ENCODE measurements at regions not wholly inside any gene's neighbourhood (a gene's known extent, or its start where the extent isn't known, plus 50 kb on each side); places are given as distances from the start of the nearest gene placed in this dataset.
"Not testable (repeated sequence)": the region's sequence is repeated elsewhere in the genome, so short reads cannot be mapped to it uniquely, and the experiment has no call there.

DNA sequence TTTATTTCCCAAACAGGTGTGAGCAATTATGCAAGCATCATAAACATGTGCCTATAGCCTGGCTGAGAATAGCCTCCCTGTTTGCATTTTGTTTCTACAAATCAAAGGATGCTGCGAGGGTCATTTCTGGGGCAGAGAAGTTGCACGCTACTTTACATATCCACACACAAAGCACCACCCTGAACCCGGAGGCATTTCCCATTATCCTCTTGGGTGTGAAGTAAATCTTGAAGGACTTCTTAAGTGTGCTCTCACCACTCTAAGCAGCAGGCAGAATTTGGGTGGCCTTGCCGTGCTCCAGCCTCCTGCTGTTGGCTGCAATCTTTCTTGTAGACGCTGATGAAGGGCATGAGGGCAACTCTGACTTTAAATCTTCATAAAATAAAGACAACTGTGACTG lies 124.0 kb upstream of the TLE4 start:
- DNase-seq (ENCODE audit: low read depth) = no peak

DNA sequence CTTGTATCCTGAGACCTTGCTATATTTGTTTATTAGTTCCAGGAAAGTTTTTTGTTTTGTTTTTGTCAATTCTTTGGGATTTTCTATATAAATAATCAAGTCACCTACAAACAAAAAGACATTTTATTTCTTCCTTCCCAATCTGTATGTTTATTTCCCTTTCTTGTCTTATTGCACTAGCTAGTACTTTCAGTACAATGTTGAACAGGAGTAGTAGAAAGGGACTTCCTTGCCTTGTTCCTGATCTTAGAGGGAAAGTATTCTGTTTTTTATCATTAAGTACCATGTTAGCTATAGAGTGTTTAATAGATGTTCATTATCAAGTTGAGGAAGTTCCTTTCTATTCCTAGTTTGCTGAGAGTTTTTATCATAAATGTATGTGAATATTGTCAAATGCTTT lies 119.5 kb upstream of the TLE4 start:
- no peak for DNase-seq (ENCODE audit: low read depth)

DNA sequence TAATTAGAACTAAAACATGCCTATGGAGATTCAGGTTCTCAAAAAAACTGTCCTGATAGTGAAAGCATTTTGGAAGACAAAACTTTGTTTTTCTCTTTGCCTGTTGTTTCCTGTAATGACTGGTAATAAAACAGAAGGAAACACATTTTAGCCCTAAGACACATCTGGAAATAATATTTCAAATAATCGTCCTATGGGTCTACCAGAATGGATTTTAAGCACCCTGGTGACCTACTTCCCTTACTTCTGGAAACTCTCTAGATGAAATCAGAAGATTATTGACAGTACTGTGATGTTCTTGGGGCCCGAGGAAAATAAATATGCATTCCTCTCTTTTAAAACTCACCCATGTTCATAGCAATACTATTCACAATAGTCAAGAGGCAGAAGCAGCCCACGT lies 110.1 kb upstream of the TLE4 start:
- no peak for DNase-seq (ENCODE audit: low read depth)

DNA sequence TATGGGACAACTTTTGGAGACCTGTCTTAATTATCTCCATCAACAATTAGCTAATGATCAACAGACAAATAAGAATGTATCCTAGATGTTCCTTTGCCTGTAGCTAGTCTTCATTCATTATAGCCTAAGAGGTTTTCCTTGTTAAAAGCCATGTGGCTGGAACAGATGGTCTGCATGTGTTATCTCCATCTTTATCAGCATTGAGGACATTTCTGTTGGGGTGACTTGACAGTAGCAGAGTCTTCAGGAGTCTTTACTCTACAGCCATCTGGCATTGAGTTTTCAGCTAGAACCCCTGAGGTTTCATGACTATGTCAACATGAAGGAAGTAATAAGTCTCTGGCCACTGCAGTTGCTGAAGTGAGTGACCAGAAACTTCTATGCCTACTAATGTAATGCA lies 106.6 kb upstream of the TLE4 start:
- DNase-seq (ENCODE audit: low read depth) = no peak

DNA sequence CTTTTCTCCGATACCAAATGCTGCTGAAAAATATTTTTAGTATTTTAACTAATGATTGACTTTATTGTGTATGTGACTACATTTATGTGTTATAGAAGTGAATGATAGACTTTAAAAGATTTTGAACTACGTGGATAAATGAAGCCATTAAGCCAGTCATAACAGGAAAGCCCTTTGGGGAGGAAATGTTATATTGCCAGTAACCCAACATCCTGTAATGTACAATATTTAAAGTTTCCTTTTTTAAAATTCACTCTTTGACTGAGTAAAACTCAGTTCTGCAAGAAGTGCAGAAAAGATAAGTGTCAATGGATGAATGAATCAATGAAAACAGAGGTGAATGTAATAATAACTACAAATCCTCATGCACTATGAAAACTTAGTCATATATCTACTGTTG lies 102.6 kb upstream of the TLE4 start:
- DNase-seq (ENCODE audit: low read depth) = no peak

DNA sequence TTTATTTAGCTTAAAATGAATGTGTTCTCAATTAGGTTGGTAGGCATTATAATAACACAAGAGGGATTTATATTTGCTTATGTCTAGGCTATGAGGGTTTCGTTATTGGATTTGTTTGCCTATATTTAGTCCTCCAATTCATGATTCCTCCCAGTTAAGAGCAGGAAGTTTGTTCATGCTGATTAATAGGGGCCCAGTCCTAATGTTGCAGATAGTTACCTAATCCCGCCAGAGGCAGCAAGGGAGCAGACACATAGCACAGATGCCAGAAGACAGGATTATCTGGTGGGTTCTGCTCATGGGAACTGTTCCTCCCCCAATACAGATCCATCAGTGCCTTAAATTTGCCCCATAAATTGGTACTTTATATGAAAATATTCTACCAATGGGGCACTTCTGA lies 100.8 kb upstream of the TLE4 start:
- DNase-seq (ENCODE audit: low read depth) = peak; percentile 14

DNA sequence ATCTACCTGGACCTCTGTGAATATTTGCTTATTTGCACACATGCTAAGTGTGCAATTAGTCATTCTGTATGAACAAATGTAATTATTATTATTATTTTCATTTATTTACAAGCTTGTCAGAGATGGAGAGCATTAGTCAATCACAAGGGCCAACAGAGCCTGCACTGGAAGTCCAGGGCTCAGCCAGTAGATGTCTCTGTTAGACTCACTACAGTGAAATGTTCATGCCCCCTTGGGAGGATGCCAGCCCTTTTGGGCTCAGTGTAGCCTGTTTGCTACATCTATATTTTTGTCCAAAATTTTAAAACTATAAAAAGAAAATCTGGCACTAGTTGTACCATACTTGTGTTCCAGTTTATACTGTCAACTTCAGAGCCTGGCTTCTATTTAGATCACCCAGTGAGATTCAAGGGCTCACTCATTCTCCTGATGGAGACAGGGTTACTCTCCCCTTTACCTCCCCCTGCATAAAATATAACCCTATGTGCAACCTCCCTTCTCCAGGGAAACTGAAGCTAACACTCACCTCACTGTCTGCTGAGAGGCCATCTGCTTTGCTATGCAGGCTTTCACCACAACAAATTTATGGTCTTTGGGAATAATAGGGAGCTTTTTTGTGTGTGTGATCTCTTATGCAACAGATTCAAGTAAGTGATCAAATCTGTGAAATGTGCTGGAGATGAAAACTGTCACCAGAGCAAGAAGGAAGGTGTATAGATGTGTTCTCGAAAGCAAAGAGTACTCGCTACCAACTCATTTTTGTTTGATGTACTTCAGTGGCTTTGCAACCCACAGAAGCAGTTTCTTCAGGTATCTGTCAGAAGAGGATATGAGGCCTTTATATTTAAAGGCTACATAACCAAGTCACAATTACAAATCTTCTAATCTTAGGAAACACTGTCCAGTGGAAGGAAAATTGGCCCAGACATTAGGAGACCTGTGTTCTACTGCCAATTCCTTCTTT lies 99.9 kb upstream of the TLE4 start:
- peak; percentile 10 for DNase-seq (ENCODE audit: low read depth)

DNA sequence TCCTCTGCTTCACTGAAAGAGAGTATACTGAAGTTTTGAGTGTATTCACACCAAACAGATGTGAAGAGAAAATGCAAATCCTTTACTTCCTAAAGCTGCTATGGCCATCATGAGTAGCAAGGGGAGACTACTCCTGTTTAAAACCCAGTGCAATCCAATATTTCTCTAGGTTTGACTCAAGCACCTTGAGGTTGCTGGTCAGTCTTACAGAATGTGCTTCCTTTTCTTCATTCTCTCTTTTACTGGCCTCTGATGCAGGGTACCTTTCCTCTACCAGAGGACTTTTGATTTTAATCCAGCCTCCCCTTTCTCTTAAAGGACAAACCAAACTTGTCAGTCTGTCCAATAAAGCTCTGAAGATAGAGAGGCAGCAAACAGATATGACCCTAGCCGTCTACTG lies 98.1 kb upstream of the TLE4 start:
- DNase-seq (ENCODE audit: low read depth) = no peak

DNA sequence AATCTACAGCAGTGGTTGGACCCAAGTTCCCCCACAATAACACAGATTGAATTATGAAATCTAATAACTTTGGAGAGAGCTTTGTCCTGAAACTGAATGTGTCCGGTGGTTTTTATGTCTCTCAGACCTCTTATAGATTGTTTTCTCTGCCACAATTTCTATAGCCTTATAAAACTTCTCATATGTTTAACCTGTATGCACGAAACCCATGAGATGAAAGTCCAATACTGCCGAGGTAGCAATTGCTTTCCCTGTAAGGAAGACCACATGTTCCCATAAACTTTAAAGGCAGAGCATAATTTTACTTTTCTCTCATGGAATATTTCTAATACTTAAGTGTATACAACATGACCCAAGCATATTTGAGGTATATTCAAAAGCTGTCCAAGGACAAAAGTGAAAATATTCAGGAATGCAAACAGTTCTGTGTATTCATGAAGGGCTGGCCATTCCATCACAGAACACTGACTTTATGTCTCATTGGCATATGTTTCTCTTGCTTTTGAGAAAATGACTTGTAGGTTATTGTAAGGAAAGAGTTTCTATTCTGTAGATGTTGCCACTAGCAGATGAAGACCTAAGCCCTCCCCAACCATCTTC lies 94.4 kb upstream of the TLE4 start:
- DNase-seq (ENCODE audit: low read depth) = no peak

DNA sequence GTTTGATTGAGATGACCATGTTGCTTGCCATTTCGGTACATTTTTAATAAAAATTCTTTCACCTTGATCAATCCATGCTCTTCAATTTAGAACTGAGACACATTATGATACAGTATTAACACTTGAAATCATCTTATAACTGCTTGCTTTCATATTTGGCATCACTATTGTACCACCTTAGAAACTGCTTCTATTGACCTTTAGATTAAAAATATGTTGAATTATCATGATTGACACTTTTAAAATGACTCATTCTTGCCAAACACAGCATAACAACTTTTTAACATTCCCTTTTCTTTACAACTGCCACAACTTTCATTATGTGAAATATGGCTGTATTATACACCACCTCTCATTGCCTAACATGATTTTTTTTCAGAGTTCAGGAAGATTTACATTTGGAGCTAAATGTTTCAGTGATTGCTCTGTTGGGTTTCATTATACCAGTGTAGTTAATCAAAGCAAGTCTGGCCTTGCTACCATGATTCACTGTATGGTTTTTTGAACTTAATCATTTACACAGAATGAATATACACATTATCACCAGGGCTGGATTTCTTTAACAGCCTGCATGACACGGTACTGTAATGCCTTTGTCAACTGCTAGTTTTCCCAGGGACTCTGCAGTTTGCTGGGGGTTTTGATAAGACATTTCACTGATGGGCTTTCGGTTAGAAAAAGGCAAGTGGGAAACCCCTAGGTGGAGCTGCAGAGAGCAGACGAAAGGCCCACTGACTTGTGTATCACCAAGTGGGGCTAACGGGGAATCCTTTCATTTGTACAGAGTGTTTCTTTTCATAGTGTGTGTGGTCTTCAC lies 93.6 kb upstream of the TLE4 start:
- peak; percentile 52 for DNase-seq (ENCODE audit: low read depth)

DNA sequence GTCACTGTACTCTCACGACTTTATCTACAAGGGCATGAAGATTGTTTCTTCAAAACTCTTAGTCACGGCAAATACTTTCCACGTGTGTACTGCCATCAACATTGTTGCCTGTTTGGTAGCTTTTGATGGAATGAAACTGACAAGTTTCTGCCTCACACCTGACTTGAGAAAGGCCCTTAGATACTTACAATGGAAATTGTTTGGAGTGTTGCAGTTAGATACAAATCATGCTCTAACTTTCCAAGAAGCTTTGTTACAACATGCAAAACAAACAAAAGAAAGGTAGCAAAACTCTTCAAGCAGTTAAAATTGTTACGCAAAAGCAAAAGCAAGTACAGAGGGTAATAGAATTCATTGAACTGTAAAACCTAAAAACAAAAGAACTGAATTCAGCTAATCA lies 91.1 kb upstream of the TLE4 start:
- DNase-seq (ENCODE audit: low read depth) = no peak

DNA sequence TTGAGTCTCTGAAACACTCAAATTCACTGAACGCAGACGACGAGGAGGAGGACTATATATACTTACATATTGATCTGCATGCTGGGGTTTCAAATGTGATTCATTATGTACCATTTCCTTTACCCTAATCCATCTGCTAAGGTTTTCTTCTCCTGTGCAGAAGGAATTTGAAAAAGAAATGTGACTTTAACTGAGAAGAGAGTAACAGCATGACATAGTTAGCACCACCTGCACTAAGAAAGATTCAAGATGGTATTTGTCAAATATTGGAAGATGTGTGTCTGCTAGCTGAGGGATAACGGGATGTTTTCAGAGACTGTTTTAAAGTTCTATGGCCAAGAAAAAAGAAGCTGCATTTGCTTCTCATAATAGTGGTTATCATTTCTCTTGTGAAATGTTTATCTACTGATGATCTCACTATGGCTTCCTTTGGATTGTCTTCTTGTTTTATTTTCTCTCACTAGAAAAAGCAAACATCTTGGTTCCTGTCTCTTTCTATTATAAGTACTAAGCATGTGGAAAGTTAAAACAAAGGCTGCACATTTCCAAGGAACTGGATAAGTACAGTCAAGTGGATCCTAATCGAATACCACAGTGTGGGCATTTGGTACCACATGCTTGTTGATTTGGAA lies 89.8 kb upstream of the TLE4 start:
- no peak for DNase-seq (ENCODE audit: low read depth)

DNA sequence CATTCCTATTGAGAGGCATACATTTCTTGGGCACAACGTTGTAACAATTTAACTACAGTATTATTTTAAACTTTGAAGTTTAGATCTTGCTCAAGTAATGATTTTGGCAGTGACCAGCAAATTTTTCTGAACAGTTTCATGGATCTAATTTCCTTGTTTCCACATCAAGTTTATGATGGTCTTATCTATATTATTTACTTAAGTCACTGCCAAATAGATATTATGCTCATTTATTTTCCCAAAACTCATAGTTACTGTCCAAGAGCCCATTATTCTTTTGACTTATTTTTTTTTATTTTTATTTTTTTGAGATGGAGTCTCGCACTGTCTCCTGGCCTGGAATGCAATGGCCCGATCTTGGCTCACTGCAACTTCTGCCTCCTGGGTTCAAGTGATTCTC lies 86.5 kb upstream of the TLE4 start:
- no peak for DNase-seq (ENCODE audit: low read depth)

DNA sequence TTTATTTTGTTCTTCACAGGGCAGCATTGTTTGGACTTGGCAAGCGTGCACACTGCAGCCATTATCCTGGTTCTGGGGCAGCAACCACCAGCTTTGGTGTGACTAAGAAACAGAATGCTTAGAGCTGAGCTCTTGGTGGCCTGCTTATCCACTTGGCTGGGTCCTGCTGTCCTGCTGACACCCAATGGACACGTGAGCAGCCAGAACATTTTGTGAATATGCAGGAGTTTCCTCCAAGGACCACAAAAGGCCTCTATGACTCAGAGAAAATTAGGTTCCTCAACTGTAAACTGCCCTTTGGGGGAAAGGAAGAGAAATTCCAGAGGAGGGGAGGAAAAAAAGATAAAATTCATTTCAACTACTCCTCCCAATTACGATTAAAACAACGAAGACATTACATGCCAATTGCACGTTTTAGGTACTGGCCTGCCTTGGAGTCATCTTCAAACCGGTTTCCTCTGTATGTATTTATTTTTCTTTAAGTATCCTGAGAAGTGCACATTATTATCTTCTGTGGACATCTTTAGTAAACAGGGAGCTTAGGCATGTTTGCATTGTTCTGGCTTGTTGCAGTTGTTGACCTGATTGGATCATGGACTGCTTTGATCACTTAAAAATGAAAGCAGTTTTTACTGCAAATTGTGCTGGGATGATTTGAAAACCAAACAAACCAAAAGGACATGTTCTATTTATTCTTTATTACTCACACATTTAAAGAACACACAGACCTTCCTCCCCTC lies 82.3 kb upstream of the TLE4 start:
- peak; percentile 19 for DNase-seq (ENCODE audit: low read depth)

DNA sequence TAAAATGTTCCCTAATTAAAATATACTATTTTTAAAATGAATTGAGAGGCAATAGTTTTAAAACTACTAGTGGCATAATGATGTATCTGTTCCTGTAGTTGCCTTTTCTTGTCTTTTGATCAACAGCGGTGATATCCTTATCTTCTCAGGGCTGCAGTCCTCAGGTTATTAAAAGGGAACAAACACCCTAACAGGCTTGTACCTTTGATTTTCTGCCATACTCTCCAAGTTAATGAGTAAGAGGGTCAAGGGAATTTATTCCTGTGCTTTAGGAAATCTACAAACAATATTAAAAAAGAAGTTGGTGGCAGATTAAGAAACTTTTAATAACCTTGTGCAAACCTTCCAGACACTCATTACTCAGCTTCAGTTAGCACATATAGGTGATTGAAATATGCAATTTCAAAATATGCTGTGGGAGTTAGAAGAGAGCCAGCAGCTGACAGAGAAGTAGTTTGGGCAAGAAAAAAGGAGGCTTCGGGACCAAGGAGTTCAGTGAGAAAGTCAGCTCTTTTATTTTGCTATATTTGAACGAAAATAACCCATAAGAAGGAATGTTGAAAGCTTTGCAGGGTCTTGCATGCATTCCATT lies 81.0 kb upstream of the TLE4 start:
- DNase-seq (ENCODE audit: low read depth) = no peak

DNA sequence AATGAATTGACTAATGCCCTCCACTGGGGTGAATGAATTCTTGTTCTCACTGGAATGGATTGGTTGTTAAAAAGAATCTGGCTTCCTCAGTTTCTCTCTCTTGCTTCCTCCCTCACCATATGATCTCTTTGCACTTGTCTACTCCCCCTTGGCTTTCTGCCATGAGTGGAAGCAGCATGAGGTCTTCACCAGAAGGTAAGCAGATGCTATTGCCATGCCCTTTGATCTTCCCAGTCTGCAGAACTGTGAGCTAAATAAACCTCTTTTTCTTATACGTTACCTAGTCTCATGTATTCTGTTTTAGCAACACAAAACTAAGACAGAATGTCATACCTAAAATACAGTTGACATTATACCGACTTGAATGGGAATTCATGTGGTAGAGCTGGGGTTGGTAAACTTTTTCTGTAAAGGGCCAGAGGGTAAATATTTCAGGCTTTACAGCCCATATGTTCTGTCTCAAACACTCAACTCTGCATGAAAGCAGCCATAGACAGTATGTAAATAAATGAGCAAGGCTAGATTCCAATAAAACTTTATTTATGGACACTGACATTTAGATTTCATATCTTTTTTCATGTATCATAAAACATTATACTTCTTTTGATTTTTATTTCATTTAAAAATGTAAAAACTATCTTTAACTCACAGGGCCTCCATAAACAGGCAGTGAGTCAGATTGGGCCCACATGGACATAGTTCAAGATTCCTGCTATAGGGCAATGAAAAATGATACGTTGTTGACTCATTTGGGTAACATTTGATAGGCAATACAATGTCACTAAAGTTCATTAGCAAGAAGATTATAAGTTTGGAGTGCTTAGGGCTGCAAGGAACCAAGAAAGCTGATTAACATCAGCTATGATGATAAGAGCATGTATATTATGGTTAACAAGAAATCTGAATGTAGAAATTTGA lies 79.4 kb upstream of the TLE4 start:
- DNase-seq (ENCODE audit: low read depth) = no peak

DNA sequence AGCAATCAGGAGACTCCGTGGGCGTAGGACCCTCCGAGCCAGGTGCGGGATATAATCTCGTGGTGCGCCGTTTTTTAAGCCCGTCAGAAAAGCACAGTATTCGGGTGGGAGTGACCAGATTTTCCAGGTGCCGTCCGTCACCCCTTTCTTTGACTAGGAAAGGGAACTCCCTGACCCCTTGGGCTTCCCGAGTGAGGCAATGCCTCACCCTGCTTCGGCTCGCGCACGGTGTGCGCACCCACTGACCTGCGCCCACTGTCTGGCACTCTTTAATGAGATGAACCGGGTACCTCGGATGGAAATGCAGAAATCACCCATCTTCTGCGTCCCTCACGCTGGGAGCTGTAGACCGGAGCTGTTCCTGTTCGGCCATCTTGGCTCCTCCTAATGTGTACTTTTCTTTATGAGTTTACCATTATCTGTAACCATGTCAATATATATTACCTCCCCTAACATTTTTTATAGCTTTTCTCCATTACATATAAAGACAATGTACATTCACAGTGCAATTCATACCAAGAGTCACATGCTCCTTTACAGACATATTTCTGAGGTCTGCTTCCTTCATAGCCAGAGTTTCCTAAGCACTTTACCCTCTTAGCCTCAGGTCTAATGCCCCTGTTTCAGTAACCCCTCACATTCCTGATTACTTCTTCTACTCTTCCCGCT lies 71.4 kb upstream of the TLE4 start:
- DNase-seq (ENCODE audit: low read depth) = not testable (repeated sequence)

DNA sequence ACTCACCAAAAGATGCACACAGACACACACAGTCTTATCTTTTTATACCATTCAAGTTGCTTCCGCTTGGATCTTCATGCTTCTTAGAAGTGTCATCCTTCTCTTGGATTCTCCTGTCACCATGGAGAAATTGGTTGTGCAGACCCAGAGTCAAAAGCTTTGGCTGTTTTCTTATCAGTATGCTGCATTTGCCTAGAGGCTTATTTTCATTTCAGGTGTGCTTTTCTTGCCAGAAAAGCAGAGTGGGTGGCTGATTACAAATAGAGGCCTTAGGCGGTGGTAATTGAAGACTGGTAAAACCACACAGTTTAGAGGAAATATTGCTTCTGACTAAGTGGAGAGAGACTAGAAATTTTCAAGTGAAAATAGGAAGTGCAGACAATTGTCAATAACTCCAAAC lies 70.2 kb upstream of the TLE4 start:
- DNase-seq (ENCODE audit: low read depth) = no peak

DNA sequence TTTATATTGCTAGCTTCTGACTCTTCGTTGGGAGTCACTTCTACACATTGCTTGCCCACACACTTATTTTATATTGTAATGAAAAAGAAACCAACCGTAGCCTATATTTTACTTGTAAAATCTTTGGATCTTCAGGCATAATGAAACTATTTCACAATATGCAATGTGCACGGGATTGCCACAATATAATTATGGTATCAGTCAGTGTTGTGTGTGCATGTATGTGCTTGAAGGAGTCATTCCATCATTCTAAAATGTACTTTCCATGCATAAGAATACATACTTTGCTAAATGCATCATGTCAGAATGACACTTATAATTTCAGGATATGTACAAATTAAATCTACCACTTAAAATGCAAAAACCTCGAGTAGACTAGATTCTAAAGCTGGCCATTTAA lies 64.0 kb upstream of the TLE4 start:
- DNase-seq (ENCODE audit: low read depth) = no peak

DNA sequence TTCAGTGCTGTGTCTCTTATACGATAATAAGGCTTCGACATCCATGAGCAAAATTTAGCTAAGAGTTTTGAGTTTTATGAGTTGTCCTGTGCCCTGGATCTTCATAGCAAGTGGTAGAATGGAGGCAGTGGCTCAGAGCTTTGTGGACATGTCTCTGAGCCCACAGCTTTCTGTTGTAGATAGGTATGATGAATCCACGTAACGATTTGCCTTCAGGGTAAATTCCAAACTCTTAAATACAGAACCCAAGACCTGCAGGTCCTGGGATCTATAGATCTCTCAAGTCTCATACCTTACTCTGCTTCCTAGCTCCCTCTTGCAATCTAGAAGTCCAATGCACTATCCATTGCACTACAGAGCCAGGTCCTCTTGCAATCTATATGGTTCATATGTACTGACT lies 59.5 kb upstream of the TLE4 start:
- no peak for DNase-seq (ENCODE audit: low read depth)

All from amniotic epithelial cell (primary cell).